ENCODE measurements at regions not wholly inside any gene's neighbourhood (a gene's known extent, or its start where the extent isn't known, plus 50 kb on each side); places are given as distances from the start of the nearest gene placed in this dataset.

GRCh38 chr1:14498839-14499238 is 99.6 kb upstream of the KAZN start:
- DNase-seq (ENCODE audit: low read depth in 2 of 2) = no peak

- no peak for DNase-seq (ENCODE audit: low read depth in 2 of 2)
These were observed 99.0 kb upstream of the KAZN start for GRCh38 chr1:14499312-14500040.

GRCh38 chr1:14500041-14500440 is 98.4 kb upstream of the KAZN start:
- DNase-seq (ENCODE audit: low read depth in 2 of 2) = no peak

GRCh38 chr1:14500912-14501311 is 97.6 kb upstream of the KAZN start:
- no peak for DNase-seq (ENCODE audit: low read depth in 2 of 2)

GRCh38 chr1:14504517-14504916 is 94.0 kb upstream of the KAZN start:
- no peak for DNase-seq (ENCODE audit: low read depth in 2 of 2)

- no peak for DNase-seq (ENCODE audit: low read depth in 2 of 2)
These were observed 91.8 kb upstream of the KAZN start for GRCh38 chr1:14506471-14507255.

GRCh38 chr1:14507262-14507661 is 91.2 kb upstream of the KAZN start:
- DNase-seq (ENCODE audit: low read depth in 2 of 2) = no peak

- DNase-seq (ENCODE audit: low read depth in 2 of 2) = no peak
These were observed 89.9 kb upstream of the KAZN start for GRCh38 chr1:14508613-14509012.

GRCh38 chr1:14511166-14511680 is 87.3 kb upstream of the KAZN start:
- no peak for DNase-seq (ENCODE audit: low read depth in 2 of 2)

- no peak for DNase-seq (ENCODE audit: low read depth in 2 of 2)
These were observed 86.5 kb upstream of the KAZN start for GRCh38 chr1:14511796-14512585.

GRCh38 chr1:14513111-14513510 is 85.4 kb upstream of the KAZN start:
- no peak for DNase-seq (ENCODE audit: low read depth in 2 of 2)

GRCh38 chr1:14514739-14515138 is 83.7 kb upstream of the KAZN start:
- no peak for DNase-seq (ENCODE audit: low read depth in 2 of 2)

GRCh38 chr1:14516974-14517840 is 81.3 kb upstream of the KAZN start:
- no peak for DNase-seq (ENCODE audit: low read depth in 2 of 2)

GRCh38 chr1:14517841-14518180 is 80.7 kb upstream of the KAZN start:
- no peak for DNase-seq (ENCODE audit: low read depth in 2 of 2)

- DNase-seq (ENCODE audit: low read depth in 2 of 2) = no peak
These were observed 78.5 kb upstream of the KAZN start for GRCh38 chr1:14519976-14520375.

- DNase-seq (ENCODE audit: low read depth in 2 of 2) = no peak
These were observed 77.8 kb upstream of the KAZN start for GRCh38 chr1:14520514-14521163.

GRCh38 chr1:14521622-14522021 is 76.9 kb upstream of the KAZN start:
- DNase-seq (ENCODE audit: low read depth in 2 of 2) = no peak

- DNase-seq (ENCODE audit: low read depth in 2 of 2) = no peak
These were observed 76.2 kb upstream of the KAZN start for GRCh38 chr1:14522077-14522925.

- DNase-seq (ENCODE audit: low read depth in 2 of 2) = no peak
These were observed 75.6 kb upstream of the KAZN start for GRCh38 chr1:14522926-14523241.
